K562 (cell line): ENCODE measurements at regions not wholly inside any gene's neighbourhood (a gene's known extent, or its start where the extent isn't known, plus 50 kb on each side); places are given as distances from the start of the nearest gene placed in this dataset.

Source experiments
- CTCF ChIP-seq, 3 experiments: IDR thresholded peaks in 2 of 3; conservative IDR thresholded peaks in 1 of 3; 2 replicates each; pipeline ENCODE4 v1.5.1; 2011 to 2012; ENCODE audit warnings: low read length in 3 of 3, mild to moderate bottlenecking in 3 of 3, control low read depth in 2 of 3, improper control_type of control experiment in 1 of 3, inconsistent platforms in 1 of 3, low read depth in 1 of 3, mixed read lengths in 1 of 3, moderate library complexity in 1 of 3; ENCODE audit not compliant: insufficient read depth in 2 of 3
- EP300 ChIP-seq: IDR thresholded peaks from 2 replicates; pipeline ENCODE4 v1.6.1; 2012; ENCODE audit warnings: low read length, improper control_type of control experiment
- FOXJ3 ChIP-seq: sonication (generic); formaldehyde crosslinking; IDR thresholded peaks from 2 replicates; pipeline ENCODE4 v1.4.0; 2020; ENCODE audit warnings: mild to moderate bottlenecking, missing genetic modification reagents
- HBP1 ChIP-seq: fragments of 450-650 bp; formaldehyde crosslinking; IDR thresholded peaks from 2 replicates; pipeline ENCODE4 v1.4.0; 2022; ENCODE audit warnings: missing genetic modification characterization
- RNF2 ChIP-seq: sonication (generic); IDR thresholded peaks from 2 replicates; pipeline ENCODE4 v1.6.1; 2016
- TF ChIP-seq, protein P1 (sequence below), 2 experiments: fragments of 450-650 bp in 1 of 2; sonication (generic) in 1 of 2; formaldehyde crosslinking in 1 of 2; IDR thresholded peaks in 1 of 2; conservative IDR thresholded peaks in 1 of 2; 2 replicates each; pipeline versions ENCODE4 v1.6.1 to v1.8.1; 2016 to 2023; ENCODE audit warnings: mild to moderate bottlenecking in 2 of 2, moderate library complexity in 2 of 2, inconsistent platforms in 1 of 2, missing genetic modification reagents in 1 of 2

DNA sequence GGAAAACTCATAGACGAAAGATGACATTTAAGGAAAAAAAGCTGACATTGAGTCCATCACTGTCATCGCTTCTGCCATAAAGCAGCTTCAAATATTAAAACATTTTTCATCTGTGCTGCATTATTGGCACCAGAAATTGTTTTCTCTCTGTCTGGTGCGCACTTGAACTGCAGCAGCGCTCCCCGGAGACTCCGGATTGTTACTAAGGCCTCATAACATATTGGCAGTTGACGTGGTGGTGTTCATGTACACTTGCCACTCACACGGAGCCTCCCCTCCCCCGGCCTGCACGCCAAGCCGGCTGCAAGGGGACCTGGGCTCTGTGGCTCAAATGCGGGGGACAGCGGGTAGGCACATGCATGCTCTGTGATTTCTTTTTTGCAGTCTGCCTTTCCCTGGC lies 203.2 kb downstream of the TSHZ3 start:
- TF ChIP-seq FOXJ3 (CRISPR knock-in tag) = no peak
- TF ChIP-seq, protein P1, sequence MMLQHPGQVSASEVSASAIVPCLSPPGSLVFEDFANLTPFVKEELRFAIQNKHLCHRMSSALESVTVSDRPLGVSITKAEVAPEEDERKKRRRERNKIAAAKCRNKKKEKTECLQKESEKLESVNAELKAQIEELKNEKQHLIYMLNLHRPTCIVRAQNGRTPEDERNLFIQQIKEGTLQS (IDR thresholded peaks at IDR 0.05) = no peak
- TF ChIP-seq, protein P1 (CRISPR knock-in tag; conservative IDR thresholded peaks at IDR 0.05) = no peak
- no peak for TF ChIP-seq CTCF (IDR thresholded peaks at IDR 0.05 in 2 of 3, conservative IDR thresholded peaks at IDR 0.05 in 1 of 3; ENCODE audit: insufficient read depth in 2 of 3, low read depth in 1 of 3, low read length in 3 of 3)
- no peak for TF ChIP-seq RNF2
- TF ChIP-seq HBP1 = no peak
- no peak for TF ChIP-seq EP300
